Central memory CD4-positive, alpha-beta T cell (primary cell): ENCODE measurements at regions not wholly inside any gene's neighbourhood (a gene's known extent, or its start where the extent isn't known, plus 50 kb on each side); places are given as distances from the start of the nearest gene placed in this dataset.
"Not testable (repeated sequence)": the region's sequence is repeated elsewhere in the genome, so short reads cannot be mapped to it uniquely, and the experiment has no call there.

Source experiments
- DNase-seq: peaks from one replicate; pipeline ENCODE4 v3.0.0; 2022

DNA sequence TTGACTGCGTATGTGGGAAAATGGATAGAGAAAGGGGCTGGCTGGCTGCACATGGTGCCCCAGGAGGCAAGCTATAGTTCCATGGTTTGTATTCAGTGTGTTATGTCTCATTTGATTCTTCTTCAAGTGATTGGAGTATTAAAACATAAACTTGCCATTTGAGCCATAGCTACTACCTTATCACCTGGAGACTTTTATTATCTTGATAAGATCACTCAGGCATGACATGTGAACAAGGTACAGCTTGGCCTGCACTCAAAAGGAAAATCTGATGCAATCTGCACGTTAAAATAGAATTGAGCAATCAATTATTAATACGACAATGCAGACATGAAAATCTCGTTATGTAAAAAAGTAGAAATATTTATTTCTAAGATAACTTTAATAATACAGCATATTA is 116.9 kb downstream of the RND3 start:
- no peak for DNase-seq

DNA sequence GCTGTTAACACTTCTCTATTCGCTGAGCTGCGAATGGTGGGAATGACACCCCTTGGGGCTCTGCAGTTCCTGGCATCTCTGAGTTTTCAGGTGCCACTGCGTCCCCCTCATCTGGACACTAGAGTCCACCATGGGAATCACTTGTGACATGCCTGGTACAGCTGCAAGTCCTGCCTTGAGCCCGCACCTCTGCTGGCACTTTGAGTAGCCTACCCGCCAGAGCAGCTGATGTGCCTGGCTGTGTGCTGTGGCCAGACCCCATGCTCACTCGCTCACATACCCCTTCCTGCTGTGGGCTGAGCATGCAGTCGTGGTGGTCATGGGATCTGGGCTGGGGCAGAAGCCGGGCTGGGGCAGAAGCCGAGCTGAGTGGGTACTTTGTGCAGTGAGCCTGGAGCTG is 117.6 kb downstream of the RND3 start:
- DNase-seq, result no peak

DNA sequence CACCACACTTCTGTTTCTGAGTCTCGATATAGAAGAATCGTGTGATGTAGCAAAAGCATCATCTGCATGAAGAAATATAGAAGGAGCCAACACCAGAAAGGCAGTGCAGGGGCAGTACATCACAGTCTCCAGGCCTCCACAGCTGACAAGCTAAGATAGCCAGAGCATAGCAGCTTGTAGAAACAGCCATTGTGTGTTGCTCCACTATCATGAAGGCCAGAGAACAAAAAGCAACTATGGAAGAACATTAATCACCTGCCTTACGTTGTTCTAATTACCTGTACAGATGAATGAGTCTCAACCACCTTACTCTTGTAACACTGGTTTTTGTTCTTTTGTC is 129.0 kb downstream of the RND3 start:
- no peak for DNase-seq

DNA sequence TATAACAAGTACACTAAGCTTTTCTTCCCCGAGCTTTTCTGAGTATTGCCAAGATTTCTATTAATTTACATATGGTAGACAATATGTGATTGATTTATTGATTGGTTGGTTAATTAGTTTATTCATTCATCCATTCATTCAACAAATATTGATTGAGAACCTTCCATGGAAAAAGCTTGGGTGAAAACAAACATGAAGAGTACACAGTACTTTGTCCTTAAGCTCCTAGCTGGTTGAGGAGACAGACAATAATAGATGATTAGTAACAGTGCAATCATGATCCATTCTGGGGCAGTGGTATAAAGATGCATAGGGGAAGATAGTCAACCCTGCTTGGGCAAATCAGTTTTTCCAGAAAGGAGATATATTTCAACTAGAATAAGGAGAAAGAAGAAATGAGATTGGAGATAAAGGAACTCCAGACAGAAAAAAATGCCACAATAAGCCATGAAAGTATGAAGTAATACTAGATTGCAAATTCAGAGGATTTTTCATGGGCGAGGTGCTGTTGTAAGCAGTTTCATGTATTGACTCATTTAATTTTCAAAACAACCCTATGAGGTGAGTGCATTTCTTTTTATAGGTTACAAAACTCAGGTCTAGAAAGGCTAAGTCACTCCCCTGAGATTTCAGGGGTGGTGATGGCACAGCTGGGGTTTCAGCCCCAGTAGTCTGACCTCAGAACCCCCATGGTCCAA is 129.5 kb downstream of the RND3 start:
- DNase-seq, result no peak

DNA sequence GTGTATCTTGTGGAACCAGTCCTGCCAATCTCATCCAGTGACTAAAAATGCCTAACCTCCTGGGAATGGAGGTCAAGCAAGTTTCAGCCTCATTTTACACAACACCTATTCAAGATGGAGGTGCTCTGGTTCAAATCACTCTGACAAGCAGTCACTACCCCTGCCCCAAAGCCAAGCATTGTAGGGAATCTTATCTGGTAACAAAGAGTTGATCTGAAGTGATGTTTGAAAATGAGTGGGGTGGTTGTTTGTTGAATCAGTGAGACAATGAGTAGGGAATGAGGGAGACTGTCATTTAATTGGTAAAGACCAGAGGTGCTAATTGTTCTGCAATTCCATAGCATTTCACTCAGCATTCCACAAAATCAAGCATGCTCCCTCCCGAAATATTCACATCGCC is 132.0 kb downstream of the RND3 start:
- DNase-seq, result no peak

DNA sequence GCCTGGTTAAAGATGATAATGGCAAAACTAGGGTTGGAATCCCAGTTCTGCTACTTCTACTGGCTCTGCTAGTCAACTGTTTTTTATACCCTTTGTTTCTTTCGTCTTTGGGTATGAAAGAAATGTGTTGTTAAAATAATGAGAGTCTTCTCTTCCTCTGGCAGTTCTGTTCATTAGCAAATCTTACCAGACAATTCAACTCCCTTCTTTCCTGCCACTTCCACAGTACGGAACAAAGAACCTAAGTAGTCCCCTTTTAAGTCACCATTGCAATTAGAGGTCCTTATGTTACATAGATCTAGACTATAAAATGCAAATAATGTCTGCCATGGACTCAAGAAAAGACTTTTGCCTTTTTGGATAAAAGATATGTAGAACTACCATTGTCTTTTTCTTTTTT is 134.1 kb downstream of the RND3 start:
- no peak for DNase-seq

DNA sequence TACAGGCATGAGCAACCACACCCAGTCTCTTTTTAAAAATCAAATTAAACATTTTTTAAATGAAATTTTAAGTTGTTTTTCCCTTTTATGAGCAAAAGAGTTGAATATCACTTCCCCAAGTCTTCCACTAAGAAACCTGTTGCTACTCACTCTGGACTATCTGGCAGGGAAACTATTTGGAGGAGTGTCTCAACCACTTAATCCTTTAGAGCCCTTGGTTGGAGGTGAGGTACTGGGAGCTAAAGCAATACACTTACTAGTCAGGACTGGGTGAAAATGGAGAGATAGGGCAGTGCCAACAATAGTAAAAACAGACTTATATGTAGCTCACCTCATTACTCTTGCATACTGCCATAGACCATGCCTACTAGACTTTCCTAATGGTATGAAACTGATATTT is 135.5 kb downstream of the RND3 start:
- no peak for DNase-seq

DNA sequence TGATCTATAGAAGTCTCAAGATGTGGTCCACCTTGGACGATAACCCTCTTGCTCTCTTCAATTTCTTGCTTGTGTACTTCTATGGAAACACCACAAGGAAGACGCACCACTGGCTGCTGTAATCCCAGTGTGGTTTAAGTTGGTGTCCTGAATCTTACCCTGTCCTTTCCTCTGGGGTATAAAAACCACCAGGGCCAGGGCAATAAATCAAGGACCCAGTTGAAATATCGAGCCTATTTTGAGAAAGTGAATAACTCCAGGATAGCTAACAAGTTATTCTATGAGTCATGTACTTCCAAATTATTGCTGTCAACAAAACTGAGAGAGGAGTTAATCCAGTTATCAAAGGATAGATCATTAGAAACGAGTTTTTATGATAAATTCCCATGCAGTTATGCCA is 137.0 kb downstream of the RND3 start:
- DNase-seq, result no peak

DNA sequence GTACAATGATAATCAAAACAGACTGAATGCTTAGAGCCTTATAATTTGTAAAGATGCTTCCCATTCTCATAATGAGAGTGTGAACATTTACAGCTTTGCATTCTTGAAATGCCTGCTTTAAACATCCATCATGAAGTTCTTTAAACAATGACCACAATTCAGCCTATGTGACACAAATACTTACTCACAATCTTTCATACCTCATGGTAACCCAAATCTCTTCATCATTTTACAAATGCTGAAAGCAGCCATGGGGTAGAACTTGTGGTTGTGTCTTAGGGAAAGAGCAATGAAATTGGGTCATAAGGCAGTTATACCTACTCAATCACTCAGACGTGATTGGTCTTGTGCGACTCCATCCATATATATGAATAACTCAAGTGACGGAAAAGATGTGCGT is 140.7 kb downstream of the RND3 start:
- DNase-seq, result no peak

DNA sequence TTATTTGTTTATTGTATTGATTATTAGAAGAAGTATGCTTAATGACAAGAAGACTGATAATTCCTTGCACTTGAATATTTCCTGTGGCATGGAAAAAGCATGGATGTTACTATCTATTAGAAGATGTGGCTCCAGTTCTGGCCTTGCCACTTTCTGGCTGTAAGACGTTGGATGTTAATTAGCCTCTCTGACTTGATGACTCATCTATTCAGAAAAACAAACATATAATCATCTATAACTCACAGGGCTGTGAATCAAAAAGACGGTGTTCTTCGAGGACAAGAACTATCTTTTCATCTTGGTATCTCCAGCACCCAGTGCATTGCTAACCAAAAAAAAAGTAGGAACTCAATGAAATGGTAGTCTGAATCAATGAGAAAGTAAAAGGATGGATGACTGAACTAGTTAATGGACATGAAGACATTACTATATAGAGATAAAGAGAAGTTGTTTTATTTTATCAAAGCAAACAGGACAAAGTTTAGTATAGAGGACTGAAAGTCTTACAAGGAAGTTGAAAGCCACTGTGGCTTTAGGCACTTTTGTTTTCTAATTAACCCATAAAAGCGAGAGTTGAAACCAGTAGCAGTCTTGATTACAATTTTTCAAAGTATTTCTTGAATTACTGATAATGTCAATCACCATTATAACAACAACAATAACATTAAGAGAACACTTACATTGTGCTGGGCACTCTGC is 145.3 kb downstream of the RND3 start:
- no peak for DNase-seq

DNA sequence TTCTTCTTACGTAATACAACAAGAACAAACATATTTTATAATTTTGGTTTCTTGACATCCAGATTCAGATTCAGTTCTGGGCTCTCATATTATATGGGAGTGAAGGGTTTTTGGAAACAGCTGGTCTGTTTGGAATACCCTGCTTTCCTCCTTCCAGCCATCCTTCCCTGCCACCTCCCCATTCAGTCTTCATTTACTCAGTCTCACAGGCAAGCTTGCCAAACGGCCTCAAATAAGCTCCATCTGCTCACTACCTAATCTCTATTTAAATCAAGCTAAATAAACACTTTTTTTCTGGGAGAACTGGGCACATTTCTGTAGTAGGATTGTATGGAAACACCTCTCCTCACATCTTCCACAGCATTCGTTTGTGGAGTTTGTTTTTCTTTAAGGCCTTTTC is 147.5 kb downstream of the RND3 start:
- no peak for DNase-seq

DNA sequence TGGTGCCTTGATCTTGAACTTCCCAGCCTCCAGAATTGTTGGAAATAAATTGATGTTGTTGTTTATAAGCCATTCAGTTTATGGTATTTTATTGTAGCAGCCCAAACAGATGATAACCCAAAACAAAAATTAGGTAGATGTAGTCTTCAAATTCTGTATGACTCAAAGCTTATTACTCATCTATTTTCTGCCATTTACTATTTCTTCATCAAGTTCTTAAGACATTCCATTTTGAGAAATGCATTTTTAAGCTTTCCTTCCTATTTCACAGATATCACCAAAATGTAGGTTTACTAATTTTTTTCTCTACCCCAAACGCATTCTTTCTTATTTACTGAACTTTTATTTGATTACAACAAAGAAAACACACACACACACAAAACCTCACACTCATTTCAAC is 148.2 kb downstream of the RND3 start:
- no peak for DNase-seq

DNA sequence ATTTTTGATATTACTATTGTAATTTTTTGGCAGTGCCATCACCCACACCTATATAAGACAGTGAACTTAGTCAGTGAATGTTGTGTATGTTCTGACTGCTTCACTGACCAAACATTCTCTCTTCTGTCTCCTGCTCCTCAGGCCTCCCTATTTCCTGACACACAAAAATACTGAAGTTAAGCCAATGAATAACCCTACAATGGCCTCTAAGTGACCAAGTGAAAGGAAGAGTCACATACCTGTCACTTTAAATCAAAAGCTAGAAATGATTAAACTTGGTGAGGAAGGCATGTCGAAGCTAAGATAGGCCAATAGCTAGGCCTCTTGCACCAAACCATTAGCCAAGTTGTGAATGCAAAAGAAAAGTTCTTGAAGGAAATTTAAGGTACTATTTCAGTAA is 151.9 kb downstream of the RND3 start:
- DNase-seq, result no peak

DNA sequence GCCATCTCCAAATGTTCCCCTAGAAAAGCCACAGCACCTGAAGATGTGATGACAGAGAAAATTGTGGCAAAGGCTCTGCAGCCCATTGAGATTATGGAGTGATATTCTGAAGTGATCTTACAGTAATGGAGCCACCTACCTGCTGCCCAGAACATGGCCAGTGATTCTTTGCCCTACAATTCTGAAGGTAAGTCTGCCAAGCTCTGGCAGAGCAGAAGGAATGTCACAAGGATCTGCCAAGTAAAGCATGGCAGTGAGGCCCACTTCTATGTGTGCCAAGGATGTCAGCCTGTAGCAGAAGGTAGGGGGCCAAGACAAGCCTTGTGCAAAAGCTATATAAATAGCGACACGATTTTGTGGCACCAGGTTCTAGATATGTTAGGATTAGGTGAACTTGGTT is 155.1 kb downstream of the RND3 start:
- no peak for DNase-seq

DNA sequence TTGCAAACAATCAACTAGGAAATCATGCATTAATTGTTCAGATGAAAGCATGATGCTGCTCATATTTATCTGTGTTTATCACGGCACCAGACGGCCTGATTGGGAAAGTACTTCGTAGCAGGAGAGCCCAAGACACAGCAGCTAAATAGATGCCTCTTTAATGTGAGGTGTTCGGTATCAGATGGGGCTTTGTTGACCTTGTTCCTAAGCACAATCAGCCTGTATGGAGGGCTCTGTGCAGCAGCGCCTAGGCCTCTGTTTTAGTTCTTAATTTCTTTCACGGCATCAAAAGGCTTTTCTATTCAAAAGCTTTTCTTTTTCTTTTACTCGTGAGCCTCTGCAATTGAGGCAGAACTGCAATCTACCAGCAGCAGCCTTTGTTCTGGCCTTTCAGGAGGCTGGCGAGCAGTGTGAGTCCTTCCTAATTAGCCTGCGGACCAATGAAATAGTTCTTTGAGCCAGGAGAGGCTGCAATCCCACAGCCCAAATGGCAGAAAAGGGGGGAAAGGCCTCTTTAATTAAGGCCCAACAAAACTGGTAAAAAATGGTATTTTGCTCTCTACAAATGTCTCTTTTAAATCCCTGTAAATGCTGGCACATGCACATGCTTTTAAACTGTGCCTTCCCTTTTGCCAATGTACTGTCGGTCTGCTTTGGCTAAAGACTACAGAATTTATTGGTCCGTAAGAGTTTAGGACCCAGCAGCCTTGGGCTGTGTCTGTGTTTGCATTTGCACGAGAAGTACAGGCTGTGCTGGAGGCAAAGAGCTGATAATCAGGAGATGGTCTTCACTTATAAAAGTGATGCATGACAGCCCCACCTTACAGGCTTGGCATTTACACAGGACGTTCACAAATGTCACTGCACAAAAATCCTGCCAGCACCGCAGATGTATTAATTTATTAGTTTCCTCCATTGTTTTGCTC is 159.6 kb downstream of the RND3 start:
- no peak for DNase-seq

DNA sequence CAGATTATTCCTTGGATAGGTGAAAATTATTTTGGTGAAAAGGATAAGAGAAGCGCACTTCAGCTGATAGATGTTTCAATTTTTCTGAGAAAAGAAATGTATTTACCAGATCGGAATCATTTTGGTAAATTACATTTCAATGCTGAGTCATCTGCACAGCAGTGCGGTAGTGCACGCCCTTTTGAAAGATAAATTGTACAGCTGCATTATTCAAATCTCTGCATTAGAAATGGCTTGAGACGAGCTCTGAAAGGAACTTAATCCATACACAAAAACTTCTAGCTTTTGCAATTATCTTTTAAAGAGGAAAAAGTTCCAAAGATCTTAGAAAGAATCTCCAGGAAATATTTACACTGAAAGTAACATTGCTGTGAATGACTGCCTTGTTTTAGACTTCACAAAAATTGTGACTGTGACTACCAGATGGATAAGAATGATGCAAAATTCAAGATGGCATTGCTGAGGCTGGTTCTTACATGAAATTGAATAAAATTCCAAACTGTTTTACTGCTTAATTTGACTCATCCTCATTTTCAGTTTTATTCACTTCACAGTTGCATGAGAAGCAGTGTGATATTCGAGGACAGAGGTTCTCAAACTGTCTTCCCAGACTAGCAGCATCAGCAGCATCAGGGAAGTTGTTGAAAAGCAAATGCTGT is 161.7 kb downstream of the RND3 start:
- no peak for DNase-seq

DNA sequence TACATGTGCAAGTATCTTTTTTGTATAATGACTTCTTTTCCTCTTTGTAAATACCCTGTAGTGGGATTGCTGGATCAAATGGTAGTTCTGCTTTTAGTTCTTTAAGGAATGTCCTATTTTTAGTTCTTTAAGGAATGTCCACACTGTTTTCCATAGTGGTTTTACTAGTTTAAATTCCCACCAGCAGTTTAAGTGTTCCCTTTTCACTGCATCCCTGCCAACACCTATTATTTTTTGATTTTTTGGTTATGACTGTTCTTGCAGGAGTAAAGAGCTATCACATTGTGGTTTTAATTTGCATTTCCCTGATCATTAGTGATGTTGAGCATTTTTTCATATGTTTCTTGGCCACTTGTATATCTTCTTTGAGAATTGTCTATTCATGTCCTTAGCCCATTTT is 164.4 kb downstream of the RND3 start:
- DNase-seq, result not testable (repeated sequence)

DNA sequence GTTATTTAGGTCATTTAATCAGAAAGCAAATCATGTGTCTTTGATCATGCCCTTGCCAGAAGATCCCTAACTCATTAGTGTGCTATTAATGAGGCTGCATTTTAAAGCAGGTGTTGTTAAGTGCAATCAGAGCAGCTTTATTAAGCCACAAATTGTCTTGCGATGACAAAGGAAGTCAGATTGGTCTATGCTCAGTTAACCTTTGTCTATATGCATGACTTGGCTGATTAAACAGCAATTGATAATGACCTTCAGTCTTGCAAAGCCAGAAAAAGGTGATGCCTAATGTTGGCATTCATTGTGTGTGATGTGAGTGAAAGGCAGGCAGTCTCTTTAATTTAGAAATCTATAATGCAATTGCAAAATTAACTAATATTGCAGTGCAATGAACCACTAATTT is 166.9 kb downstream of the RND3 start:
- DNase-seq, result no peak

DNA sequence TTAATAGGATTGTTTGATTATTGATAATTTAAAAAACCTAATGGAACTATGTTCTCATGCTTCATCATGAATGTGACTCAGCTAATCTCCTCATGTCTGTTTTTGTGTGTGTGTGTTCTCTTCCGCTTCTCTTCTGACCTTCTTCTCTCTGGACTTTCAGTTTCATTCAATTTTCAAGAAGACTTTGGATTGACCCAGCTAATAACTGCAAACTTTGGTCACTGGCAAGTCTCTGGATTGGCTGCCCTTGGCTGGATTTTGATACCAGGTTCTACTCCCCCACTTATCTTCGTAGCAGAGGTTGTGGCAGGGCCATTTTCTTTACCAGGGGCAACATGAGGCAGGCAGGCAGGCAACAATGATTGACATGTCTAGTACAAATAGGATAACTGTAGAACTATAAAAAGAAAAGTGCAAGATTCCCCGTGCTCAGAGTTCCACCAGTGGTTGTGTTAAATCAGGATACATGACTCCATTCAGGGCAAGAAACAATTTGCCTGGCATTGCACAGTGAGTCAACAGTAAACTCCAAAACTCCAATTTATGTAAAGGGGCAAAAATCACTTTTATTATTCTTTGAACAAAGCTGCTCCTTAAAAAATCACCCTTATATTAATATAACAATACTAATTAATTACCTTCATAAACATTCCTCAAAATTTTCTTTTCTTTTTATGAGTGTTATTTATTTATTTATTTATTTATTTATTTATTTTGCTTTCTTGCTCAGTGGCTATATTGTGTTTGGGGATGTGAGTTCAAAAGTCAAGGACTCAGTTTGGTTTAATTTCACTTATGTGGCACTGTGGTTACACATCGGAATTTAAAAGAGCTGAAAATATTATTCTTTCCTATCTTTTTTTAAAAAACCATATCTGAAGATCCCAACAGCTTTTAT is 167.6 kb downstream of the RND3 start:
- DNase-seq, result no peak

DNA sequence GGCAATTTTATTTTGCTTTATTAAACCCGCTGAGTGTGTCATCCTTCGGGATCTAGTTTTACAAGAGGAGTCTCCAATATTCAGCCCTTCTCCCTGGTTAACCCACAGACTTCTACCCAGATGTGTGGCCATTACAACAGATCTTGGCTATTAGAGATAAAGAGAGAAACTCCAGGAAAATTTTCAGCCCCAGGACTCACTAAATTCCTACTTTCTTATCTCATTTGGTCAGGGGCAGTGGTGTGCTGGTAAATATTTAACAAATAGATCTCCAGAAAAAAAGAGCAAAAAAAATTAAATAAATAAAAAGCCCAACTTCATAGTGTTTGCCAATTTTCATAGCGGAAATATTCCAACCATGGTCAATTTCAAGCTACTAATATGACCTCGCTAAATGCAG is 168.4 kb downstream of the RND3 start:
- no peak for DNase-seq

DNA sequence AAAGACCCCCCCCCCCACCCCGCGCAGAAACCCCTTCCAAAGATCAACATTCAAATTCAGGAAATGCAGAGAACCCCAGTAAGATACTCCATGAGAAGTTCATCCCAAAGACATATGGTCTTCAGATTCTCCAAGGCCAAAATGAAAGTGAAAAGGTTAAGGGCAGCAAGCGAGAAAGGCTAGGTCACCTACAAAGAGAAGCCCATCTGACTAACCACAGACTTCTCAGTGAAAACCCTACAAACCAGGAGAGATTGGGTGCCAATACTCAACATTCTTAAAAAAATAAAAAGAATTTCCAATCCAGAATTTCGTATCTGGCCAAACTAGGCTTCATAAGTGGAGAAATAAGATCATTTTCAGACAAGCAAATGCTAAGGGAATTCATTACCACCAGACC is 175.2 kb downstream of the RND3 start:
- no peak for DNase-seq
